OCI-LY1 (cell line): ENCODE measurements at regions not wholly inside any gene's neighbourhood (a gene's known extent, or its start where the extent isn't known, plus 50 kb on each side); places are given as distances from the start of the nearest gene placed in this dataset.

Experiments
- EZH2 ChIP-seq: fragments of 200-600 bp; sonication (generic), shearing (Covaris generic); IDR thresholded peaks from 2 replicates; pipeline ENCODE4 v1.8.0; 2017; ENCODE audit warnings: borderline replicate concordance, mixed run types, mild to moderate bottlenecking, antibody characterized with exemption, low read length, moderate library complexity, mixed read lengths
- TF ChIP-seq, protein P1 (sequence below): fragments of 200-600 bp; sonication (generic), shearing (Covaris generic); IDR thresholded peaks from 2 replicates; pipeline ENCODE4 v1.5.1; 2017; ENCODE audit warnings: mild to moderate bottlenecking, antibody characterized with exemption, low read length, moderate library complexity, mixed read lengths

DNA sequence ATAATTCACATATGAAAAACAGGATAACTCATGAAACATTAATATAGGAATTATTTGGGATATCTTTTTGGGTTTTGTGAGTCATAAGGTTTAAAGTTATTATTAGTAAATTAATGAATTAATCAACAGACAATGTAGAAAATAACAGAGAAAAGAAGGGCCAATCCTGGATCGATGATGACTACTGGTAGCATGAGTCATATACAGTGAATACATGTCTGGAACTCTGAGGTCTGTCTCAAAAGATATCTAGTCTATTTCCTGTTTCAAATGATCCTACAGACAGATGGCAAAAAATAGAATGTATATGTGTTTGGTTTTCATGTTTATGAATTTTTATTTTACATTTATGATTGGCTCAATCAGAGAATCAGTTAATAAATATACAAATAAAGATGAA is 86.4 kb upstream of the RTL1 start:
- no peak for TF ChIP-seq EZH2
- TF ChIP-seq, protein P1, sequence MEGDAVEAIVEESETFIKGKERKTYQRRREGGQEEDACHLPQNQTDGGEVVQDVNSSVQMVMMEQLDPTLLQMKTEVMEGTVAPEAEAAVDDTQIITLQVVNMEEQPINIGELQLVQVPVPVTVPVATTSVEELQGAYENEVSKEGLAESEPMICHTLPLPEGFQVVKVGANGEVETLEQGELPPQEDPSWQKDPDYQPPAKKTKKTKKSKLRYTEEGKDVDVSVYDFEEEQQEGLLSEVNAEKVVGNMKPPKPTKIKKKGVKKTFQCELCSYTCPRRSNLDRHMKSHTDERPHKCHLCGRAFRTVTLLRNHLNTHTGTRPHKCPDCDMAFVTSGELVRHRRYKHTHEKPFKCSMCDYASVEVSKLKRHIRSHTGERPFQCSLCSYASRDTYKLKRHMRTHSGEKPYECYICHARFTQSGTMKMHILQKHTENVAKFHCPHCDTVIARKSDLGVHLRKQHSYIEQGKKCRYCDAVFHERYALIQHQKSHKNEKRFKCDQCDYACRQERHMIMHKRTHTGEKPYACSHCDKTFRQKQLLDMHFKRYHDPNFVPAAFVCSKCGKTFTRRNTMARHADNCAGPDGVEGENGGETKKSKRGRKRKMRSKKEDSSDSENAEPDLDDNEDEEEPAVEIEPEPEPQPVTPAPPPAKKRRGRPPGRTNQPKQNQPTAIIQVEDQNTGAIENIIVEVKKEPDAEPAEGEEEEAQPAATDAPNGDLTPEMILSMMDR = no peak
